KMS-11 (cell line): ENCODE measurements at regions not wholly inside any gene's neighbourhood (a gene's known extent, or its start where the extent isn't known, plus 50 kb on each side); places are given as distances from the start of the nearest gene placed in this dataset.

Source experiments
- H2AFZ ChIP-seq: fragments of 200-600 bp; sonication (generic); 2 replicates; pipeline ENCODE4 v1.6.1; 2016; ENCODE audit warnings: antibody characterized with exemption, mixed run types, low read depth
- H3K27ac ChIP-seq: fragments of 200-600 bp; sonication (generic); 2 replicates; pipeline ENCODE4 v1.6.1; 2016; ENCODE audit warnings: mild to moderate bottlenecking, mixed run types
- H3K27me3 ChIP-seq: fragments of 200-600 bp; sonication (generic); 2 replicates; pipeline ENCODE4 v1.6.1; 2017; ENCODE audit warnings: mild to moderate bottlenecking, low read depth, mixed run types, moderate library complexity; ENCODE audit not compliant: insufficient read depth
- H3K36me3 ChIP-seq: fragments of 200-600 bp; sonication (generic); 2 replicates; pipeline ENCODE4 v1.6.1; 2017; ENCODE audit warnings: mild to moderate bottlenecking, mixed run types; ENCODE audit not compliant: insufficient read depth
- H3K4me1 ChIP-seq: fragments of 200-600 bp; sonication (generic); 2 replicates; pipeline ENCODE4 v1.6.1; 2016; ENCODE audit warnings: mild to moderate bottlenecking, low read depth, mixed run types; ENCODE audit not compliant: poor library complexity, severe bottlenecking
- H3K4me2 ChIP-seq: fragments of 200-600 bp; sonication (generic); 2 replicates; pipeline ENCODE4 v1.7.0; 2016; ENCODE audit warnings: mild to moderate bottlenecking, mixed run types
- H3K4me3 ChIP-seq: fragments of 200-600 bp; sonication (generic); IDR thresholded peaks from 2 replicates; pipeline ENCODE4 v1.6.1; 2017; ENCODE audit warnings: low read depth, low read length, mixed read lengths; ENCODE audit not compliant: insufficient read depth
- H3K79me2 ChIP-seq: fragments of 200-600 bp; sonication (generic); 2 replicates; pipeline ENCODE4 v1.6.1; 2016; ENCODE audit warnings: low read depth, mixed run types; ENCODE audit not compliant: insufficient read depth
- H3K9ac ChIP-seq: fragments of 200-600 bp; sonication (generic); 2 replicates; pipeline ENCODE4 v1.6.1; 2016; ENCODE audit warnings: mild to moderate bottlenecking, mixed run types
- H4K20me1 ChIP-seq: fragments of 200-600 bp; sonication (generic); 2 replicates; pipeline ENCODE4 v1.6.1; 2016; ENCODE audit warnings: mild to moderate bottlenecking, mixed run types; ENCODE audit not compliant: insufficient read depth
- CTCF ChIP-seq: fragments of 200-600 bp; sonication (generic); conservative IDR thresholded peaks from 2 replicates; pipeline ENCODE4 v1.6.1; 2017; ENCODE audit warnings: low read depth, mild to moderate bottlenecking, antibody characterized with exemption, low read length, moderate library complexity, mixed read lengths

- Histone ChIP-seq H3K4me1 (no peaks in the 10 kb centered on the region), H2AFZ (no peak overlapping the region), H3K27me3 (no peaks in the 10 kb centered on the region), H3K36me3 (no peaks in the 10 kb centered on the region), H3K9ac (no peak overlapping the region), H3K4me2 (no peak overlapping the region), H3K27ac (no peak overlapping the region), H3K4me3 (no peak overlapping the region), H3K79me2 (no peaks in the 10 kb centered on the region), H4K20me1 (no peaks in the 10 kb centered on the region)
- no peak for TF ChIP-seq CTCF
Observed at GRCh38 chr2:64777841-64778240, 124.1 kb upstream of the SERTAD2 start.

- Histone ChIP-seq H3K9ac (no peak overlapping the region), H3K4me3 (no peak overlapping the region), H3K27me3 (no peaks in the 10 kb centered on the region), H3K36me3 (no peaks in the 10 kb centered on the region), H3K4me2 (no peak overlapping the region), H3K4me1 (no peaks in the 10 kb centered on the region), H4K20me1 (no peaks in the 10 kb centered on the region), H3K79me2 (no peaks in the 10 kb centered on the region), H3K27ac (no peak overlapping the region), H2AFZ (no peak overlapping the region)
- no peak for TF ChIP-seq CTCF
Observed at GRCh38 chr2:64779117-64779690, 125.5 kb upstream of the SERTAD2 start.

GRCh38 chr2:64780041-64780440, 126.3 kb upstream of the SERTAD2 start:
- no peak overlapping the region for H3K27ac ChIP-seq
- no peaks in the 10 kb centered on the region for H3K4me1 ChIP-seq
- no peaks in the 10 kb centered on the region for H4K20me1 ChIP-seq
- H3K36me3 ChIP-seq: no peaks in the 10 kb centered on the region
- H2AFZ ChIP-seq: no peak overlapping the region
- H3K9ac ChIP-seq: no peak overlapping the region
- TF ChIP-seq CTCF: no peak
- H3K4me3 ChIP-seq: no peak overlapping the region
- no peaks in the 10 kb centered on the region for H3K79me2 ChIP-seq
- H3K27me3 ChIP-seq: no peaks in the 10 kb centered on the region
- no peak overlapping the region for H3K4me2 ChIP-seq

GRCh38 chr2:64781711-64782390, 128.1 kb upstream of the SERTAD2 start:
- Histone ChIP-seq H3K4me1 (no peaks in the 10 kb centered on the region), H2AFZ (no peak overlapping the region), H3K79me2 (no peaks in the 10 kb centered on the region), H3K4me2 (no peak overlapping the region), H3K36me3 (no peaks in the 10 kb centered on the region), H3K27ac (no peak overlapping the region), H3K4me3 (no peak overlapping the region), H3K9ac (no peak overlapping the region), H4K20me1 (no peaks in the 10 kb centered on the region), H3K27me3 (no peaks in the 10 kb centered on the region)
- TF ChIP-seq CTCF: no peak
